ENCODE measurements at regions not wholly inside any gene's neighbourhood (a gene's known extent, or its start where the extent isn't known, plus 50 kb on each side); places are given as distances from the start of the nearest gene placed in this dataset.
A peak's percentile ranks its signal among the peaks of the same experiment; 100 is the strongest.

DNA sequence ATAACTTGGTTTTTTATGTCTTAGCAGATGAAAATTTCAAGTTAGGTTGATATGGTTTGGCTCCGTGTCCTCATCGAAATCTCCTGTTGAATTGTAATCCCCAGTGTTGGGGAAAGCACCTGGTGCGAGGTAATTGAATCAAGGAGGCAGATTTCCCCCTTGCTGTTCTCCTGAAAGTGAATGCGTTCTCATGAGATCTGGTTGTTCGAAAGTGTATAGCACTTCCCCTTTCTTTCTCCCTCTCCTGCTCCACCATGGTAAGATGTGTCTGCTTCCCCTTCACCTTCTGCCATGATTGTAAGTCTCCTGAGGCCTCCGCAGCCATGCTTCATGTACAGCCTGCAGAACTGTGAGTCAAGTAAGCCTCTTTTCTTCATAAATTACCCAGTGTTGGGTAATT lies 242.1 kb upstream of the TNP1 start:
- Histone ChIP-seq H3K4me3 (no peak overlapping the region), H4K20me1 (ENCODE audit: control insufficient read depth, insufficient read depth) (no peaks in the 10 kb centered on the region), H3K9ac (ENCODE audit: control insufficient read depth, insufficient read depth, low read length) (no peak overlapping the region), H2AFZ (ENCODE audit: control insufficient read depth, low read depth, low read length) (no peak overlapping the region), H3K27me3 (replicated peaks in 1 of 2; ENCODE audit: control insufficient read depth in 2 of 2, insufficient read depth in 2 of 2, low read length in 1 of 2) (no peaks in the 10 kb centered on the region), H3K36me3 (ENCODE audit: control insufficient read depth in 2 of 2, insufficient read depth in 2 of 2, low read length in 1 of 2) (no peaks in the 10 kb centered on the region), H3K4me2 (ENCODE audit: control insufficient read depth, insufficient read depth) (no peak overlapping the region), H3K79me2 (ENCODE audit: control insufficient read depth, insufficient read depth, low read length) (no peaks in the 10 kb centered on the region), H3K4me1 (ENCODE audit: control insufficient read depth, insufficient read depth, low read length) (no peaks in the 10 kb centered on the region; the same call in 1 of the 2 replicates), H3K27ac (ENCODE audit: control insufficient read depth, insufficient read depth) (no peak overlapping the region), H3K9me3 (replicated peaks; ENCODE audit: control insufficient read depth, insufficient read depth, low read length) (no peaks in the 10 kb centered on the region; the same call in 2 of the 3 replicates)
- DNase-seq (ENCODE audit: low read depth, low spot score) = peak; percentile 40
- in situ Hi-C loops (cut with MboI) = no loop called here
- intact Hi-C loops (cut with micrococcal nuclease; ENCODE audit: unreplicated experiment) = no loop called here
- ChIA-PET POLR2A (no interaction called here), SMC1A (ENCODE audit: uncharacterized antibody, unreplicated experiment) (interaction anchor here (0.6 to 1.0 kb wide), 3 partner anchors 13 to 120 kb away, joined by 3 read pairs; no protein-coding TSS in a partner anchor), CTCF (no interaction called here), RAD21 (ENCODE audit: unreplicated experiment) (no interaction called here)
- TF ChIP-seq, protein P1, sequence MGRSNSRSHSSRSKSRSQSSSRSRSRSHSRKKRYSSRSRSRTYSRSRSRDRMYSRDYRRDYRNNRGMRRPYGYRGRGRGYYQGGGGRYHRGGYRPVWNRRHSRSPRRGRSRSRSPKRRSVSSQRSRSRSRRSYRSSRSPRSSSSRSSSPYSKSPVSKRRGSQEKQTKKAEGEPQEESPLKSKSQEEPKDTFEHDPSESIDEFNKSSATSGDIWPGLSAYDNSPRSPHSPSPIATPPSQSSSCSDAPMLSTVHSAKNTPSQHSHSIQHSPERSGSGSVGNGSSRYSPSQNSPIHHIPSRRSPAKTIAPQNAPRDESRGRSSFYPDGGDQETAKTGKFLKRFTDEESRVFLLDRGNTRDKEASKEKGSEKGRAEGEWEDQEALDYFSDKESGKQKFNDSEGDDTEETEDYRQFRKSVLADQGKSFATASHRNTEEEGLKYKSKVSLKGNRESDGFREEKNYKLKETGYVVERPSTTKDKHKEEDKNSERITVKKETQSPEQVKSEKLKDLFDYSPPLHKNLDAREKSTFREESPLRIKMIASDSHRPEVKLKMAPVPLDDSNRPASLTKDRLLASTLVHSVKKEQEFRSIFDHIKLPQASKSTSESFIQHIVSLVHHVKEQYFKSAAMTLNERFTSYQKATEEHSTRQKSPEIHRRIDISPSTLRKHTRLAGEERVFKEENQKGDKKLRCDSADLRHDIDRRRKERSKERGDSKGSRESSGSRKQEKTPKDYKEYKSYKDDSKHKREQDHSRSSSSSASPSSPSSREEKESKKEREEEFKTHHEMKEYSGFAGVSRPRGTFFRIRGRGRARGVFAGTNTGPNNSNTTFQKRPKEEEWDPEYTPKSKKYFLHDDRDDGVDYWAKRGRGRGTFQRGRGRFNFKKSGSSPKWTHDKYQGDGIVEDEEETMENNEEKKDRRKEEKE (IDR thresholded peaks at IDR 0.05) = no peak
- TF ChIP-seq, protein P2, sequence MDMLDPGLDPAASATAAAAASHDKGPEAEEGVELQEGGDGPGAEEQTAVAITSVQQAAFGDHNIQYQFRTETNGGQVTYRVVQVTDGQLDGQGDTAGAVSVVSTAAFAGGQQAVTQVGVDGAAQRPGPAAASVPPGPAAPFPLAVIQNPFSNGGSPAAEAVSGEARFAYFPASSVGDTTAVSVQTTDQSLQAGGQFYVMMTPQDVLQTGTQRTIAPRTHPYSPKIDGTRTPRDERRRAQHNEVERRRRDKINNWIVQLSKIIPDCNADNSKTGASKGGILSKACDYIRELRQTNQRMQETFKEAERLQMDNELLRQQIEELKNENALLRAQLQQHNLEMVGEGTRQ (IDR thresholded peaks at IDR 0.05; ENCODE audit: borderline replicate concordance, low read depth, low read length) = no peak
- TF ChIP-seq EED (IDR thresholded peaks at IDR 0.05; ENCODE audit: low read depth) (0 out of 2 replicates have a peak, but pooled peaks have one; percentile 12), IRF4 (IDR thresholded peaks at IDR 0.05; ENCODE audit: low read depth, low read length) (no peak), SPI1 (IDR thresholded peaks at IDR 0.05; ENCODE audit: borderline replicate concordance, insufficient read depth, low read depth, low read length) (peak; percentile 93)
- peak; percentile 90 for ATAC-seq
- peak; percentile 76 for FAIRE-seq
- WGBS (ENCODE audit: insufficient coverage, insufficient replicate concordance, low lambda C conversion rate, missing lambda C conversion rate) = 8% methylated on average over 6 of the region's 6 CpGs
- BruUV-seq (replicated peaks) = no TSS peak

All from GM12878 (cell line).